GM18519 (cell line): ENCODE measurements at regions not wholly inside any gene's neighbourhood (a gene's known extent, or its start where the extent isn't known, plus 50 kb on each side); places are given as distances from the start of the nearest gene placed in this dataset.

Experiments used
- ATAC-seq: cut with Tn5 transposase; IDR thresholded peaks from one replicate; pipeline ENCODE4 v1.9.1; 2021; ENCODE audit warnings: mild to moderate bottlenecking, moderate library complexity; ENCODE audit not compliant: unreplicated experiment, low FRiP score

- ATAC-seq = no peak
These were observed 342.2 kb downstream of the PPARGC1A start for GRCh38 chr4:23547601-23548000.

GRCh38 chr4:23547096-23547495 is 342.8 kb downstream of the PPARGC1A start:
- no peak for ATAC-seq

GRCh38 chr4:23539969-23540569 is 349.8 kb downstream of the PPARGC1A start:
- ATAC-seq = no peak

GRCh38 chr4:23533859-23534258 is 356.0 kb downstream of the PPARGC1A start:
- ATAC-seq = no peak

- no peak for ATAC-seq
These were observed 373.1 kb downstream of the PPARGC1A start for GRCh38 chr4:23516716-23517115.

- ATAC-seq = no peak
These were observed 385.8 kb downstream of the PPARGC1A start for GRCh38 chr4:23504083-23504482.

GRCh38 chr4:23500894-23501449 is 388.9 kb downstream of the PPARGC1A start:
- ATAC-seq = no peak

- ATAC-seq = no peak
These were observed 404.0 kb downstream of the PPARGC1A start for GRCh38 chr4:23485801-23486200.

GRCh38 chr4:23484689-23485088 is 405.2 kb downstream of the PPARGC1A start:
- no peak for ATAC-seq

- ATAC-seq = no peak
These were observed 406.4 kb downstream of the PPARGC1A start for GRCh38 chr4:23483320-23483960.

GRCh38 chr4:23481566-23481965 is 408.3 kb downstream of the PPARGC1A start:
- no peak for ATAC-seq

GRCh38 chr4:23477905-23478304 is 411.9 kb downstream of the PPARGC1A start:
- ATAC-seq = no peak

- ATAC-seq = no peak
These were observed 413.2 kb downstream of the PPARGC1A start for GRCh38 chr4:23476515-23477090.

- no peak for ATAC-seq
These were observed 426.8 kb downstream of the PPARGC1A start for GRCh38 chr4:23463071-23463470.

- no peak for ATAC-seq
These were observed 431.8 kb downstream of the PPARGC1A start for GRCh38 chr4:23458054-23458453.

GRCh38 chr4:23456864-23457263 is 433.0 kb downstream of the PPARGC1A start:
- no peak for ATAC-seq

- ATAC-seq = no peak
These were observed 434.2 kb downstream of the PPARGC1A start for GRCh38 chr4:23455456-23456158.

GRCh38 chr4:23441530-23442069 is 448.2 kb downstream of the PPARGC1A start:
- ATAC-seq = no peak

GRCh38 chr4:23438764-23439163 is 451.1 kb downstream of the PPARGC1A start:
- ATAC-seq = no peak

GRCh38 chr4:23429497-23429896 is 460.4 kb downstream of the PPARGC1A start:
- no peak for ATAC-seq

- ATAC-seq = no peak
These were observed 464.3 kb downstream of the PPARGC1A start for GRCh38 chr4:23425570-23425969.
